Right lobe of liver (tissue), 6 donors: ENCODE measurements at regions not wholly inside any gene's neighbourhood (a gene's known extent, or its start where the extent isn't known, plus 50 kb on each side); places are given as distances from the start of the nearest gene placed in this dataset.

Source experiments
- ATAC-seq, 4 donors: fragments of 200-7000 bp; cut with Tn5 transposase; one replicate each; pipeline ENCODE4 v1.9.1; 2020; ENCODE audit warnings: mild to moderate bottlenecking in 4 of 4, moderate library complexity in 4 of 4
- DNase-seq, 3 donors: peaks; one replicate each; pipeline ENCODE4 v3.0.0-alpha.2; 2020
- H3K27ac ChIP-seq, 3 donors: fragments of 200-600 bp; one replicate each; pipeline ENCODE4 v1.8.0; 2022
- H3K27me3 ChIP-seq, 2 donors: fragments of 200-600 bp; one replicate each; pipeline ENCODE4 v1.8.0; 2022
- H3K36me3 ChIP-seq, 4 donors: fragments of 200-600 bp; sonication (generic) in 1 of 4; one replicate each; pipeline versions ENCODE4 v1.5.1 to v1.8.0; 2017 to 2022; ENCODE audit warnings: control low read depth in 1 of 4
- H3K4me1 ChIP-seq, 4 donors: fragments of 200-600 bp; sonication (generic) in 1 of 4; one replicate each; pipeline versions ENCODE4 v1.5.1 to v1.8.0; 2017 to 2022; ENCODE audit warnings: control low read depth in 1 of 4
- H3K4me3 ChIP-seq, 3 donors: fragments of 200-600 bp; one replicate each; pipeline ENCODE4 v1.8.0; 2022
- H3K9me3 ChIP-seq, 4 donors: fragments of 200-600 bp; sonication (generic) in 1 of 4; one replicate each; pipeline versions ENCODE4 v1.5.1 to v1.8.0; 2017 to 2022; ENCODE audit warnings: control low read depth in 1 of 4
- CTCF ChIP-seq, 4 donors: fragments of 200-600 bp in 3 of 4; fragments of 450-650 bp in 1 of 4; IDR thresholded peaks; one replicate each; pipeline versions ENCODE4 v1.5.1 to v1.8.0; 2016 to 2022; ENCODE audit warnings: antibody characterized with exemption in 4 of 4, mild to moderate bottlenecking in 2 of 4
- POLR2A ChIP-seq: fragments of 450-650 bp; IDR thresholded peaks from one replicate; pipeline ENCODE4 v1.6.1; 2017; ENCODE audit warnings: antibody characterized with exemption, mild to moderate bottlenecking
- WGBS: methylation state at CpG from one replicate; pipeline ENCODE4 v1.1.6; 2018; ENCODE audit warnings: low coverage, low lambda C conversion rate; ENCODE audit not compliant: insufficient coverage; ENCODE audit errors: missing lambda C conversion rate; 5-methylcytosine and 5-hydroxymethylcytosine counted together
- intact Hi-C, 2 donors: fragments of 100-400 bp; cut with DNase I; formaldehyde crosslinking; loops; one replicate each; pipeline versions ENCODE4 v1.11.2 to v1.14.1; 2022
- donor health status: DM: no; HTN: yes; CAD: no.
- donor health status: DM: no; HTN: no; CAD: no.
- donor health status: DM: no; HTN: no; CAD: no.
- donor health status: DM: no; HTN: yes; CAD: no.
- donor health status: DM: no; HTN: yes; CAD: no.

GRCh38 chr6:106025655-106026054 is 60.5 kb upstream of the PRDM1 start:
- no peak for TF ChIP-seq POLR2A
- TF ChIP-seq CTCF (IDR thresholded peaks at IDR 0.05): no peak
- intact Hi-C loops: no loop called here
- Histone ChIP-seq H3K27ac (no peak overlapping the region), H3K4me1 (no peaks in the 10 kb centered on the region), H3K9me3 (no peaks in the 10 kb centered on the region), H3K27me3 (no peaks in the 10 kb centered on the region), H3K36me3 (no peaks in the 10 kb centered on the region), H3K4me3 (no peak overlapping the region)
- no peak for DNase-seq
- no peak for ATAC-seq

DNA sequence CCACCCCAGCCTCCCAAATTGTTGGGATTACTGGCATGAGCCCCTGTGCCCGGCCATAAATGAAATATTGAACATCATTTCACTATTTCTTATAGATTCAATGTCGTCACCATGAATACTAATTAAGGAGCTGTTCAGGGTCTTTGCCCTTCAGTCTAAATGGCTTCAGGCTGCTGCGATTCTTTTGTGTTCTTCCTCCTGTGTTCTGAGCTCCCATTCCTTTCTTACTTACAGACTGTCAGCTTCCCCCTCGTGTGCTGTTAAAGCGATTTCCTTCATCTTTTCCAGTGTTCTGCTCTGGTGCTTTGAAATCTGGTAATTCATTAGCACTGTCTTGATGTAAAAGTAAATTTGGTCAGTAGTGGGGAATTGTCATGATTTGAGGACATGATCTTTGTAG is 63.3 kb upstream of the PRDM1 start:
- TF ChIP-seq CTCF (IDR thresholded peaks at IDR 0.05): no peak
- no peak for TF ChIP-seq POLR2A

GRCh38 chr6:106017454-106017853 is 68.7 kb upstream of the PRDM1 start:
- no peaks in the 10 kb centered on the region for H3K36me3 ChIP-seq
- TF ChIP-seq POLR2A (no peak), CTCF (IDR thresholded peaks at IDR 0.05) (no peak)
- H3K9me3 ChIP-seq: no peaks in the 10 kb centered on the region
- intact Hi-C loops: no loop called here
- no peak overlapping the region for H3K4me3 ChIP-seq
- 49% methylated on average over 5 of the region's 5 CpGs for WGBS
- H3K4me1 ChIP-seq: no peaks in the 10 kb centered on the region
- no peak for ATAC-seq
- no peak for DNase-seq
- no peaks in the 10 kb centered on the region for H3K27me3 ChIP-seq
- H3K27ac ChIP-seq: no peak overlapping the region

More for the DNA sequence above, 63.3 kb upstream of the PRDM1 start:
- 56% methylated on average over 5 of the region's 5 CpGs for WGBS
- no peak for ATAC-seq
- Histone ChIP-seq H3K36me3 (no peaks in the 10 kb centered on the region), H3K4me3 (no peak overlapping the region), H3K27me3 (no peaks in the 10 kb centered on the region), H3K9me3 (no peaks in the 10 kb centered on the region), H3K4me1 (no peaks in the 10 kb centered on the region), H3K27ac (no peak overlapping the region)
- intact Hi-C loops: no loop called here
- DNase-seq: no peak

- H3K27ac ChIP-seq: no peak overlapping the region
- no peak for DNase-seq
- H3K9me3 ChIP-seq: no peaks in the 10 kb centered on the region
- no peak for ATAC-seq
- no peak overlapping the region for H3K4me3 ChIP-seq
- intact Hi-C loops: no loop called here
- H3K36me3 ChIP-seq: no peaks in the 10 kb centered on the region
- TF ChIP-seq POLR2A (no peak), CTCF (IDR thresholded peaks at IDR 0.05) (no peak)
- H3K27me3 ChIP-seq: no peaks in the 10 kb centered on the region
- H3K4me1 ChIP-seq: no peaks in the 10 kb centered on the region
- WGBS: 32% methylated on average over 2 of the region's 2 CpGs
Measured at GRCh38 chr6:106014955-106015354, 71.2 kb upstream of the PRDM1 start.

- peak in 1 of 4 donors; percentile 33 for ATAC-seq
Measured at GRCh38 chr6:106011476-106011875, 74.7 kb upstream of the PRDM1 start.

More at GRCh38 chr6:106011476-106011875, 74.7 kb upstream of the PRDM1 start:
- Histone ChIP-seq H3K9me3 (no peaks in the 10 kb centered on the region), H3K27me3 (no peaks in the 10 kb centered on the region), H3K27ac (no peak overlapping the region), H3K4me3 (no peak overlapping the region), H3K36me3 (no peaks in the 10 kb centered on the region), H3K4me1 (no peaks in the 10 kb centered on the region)
- no peak for TF ChIP-seq POLR2A
- no peak for TF ChIP-seq CTCF (IDR thresholded peaks at IDR 0.05)
- intact Hi-C loops: no loop called here
- DNase-seq: no peak
- 93% methylated on average over 3 of the region's 6 CpGs for WGBS
